ENCODE measurements at regions not wholly inside any gene's neighbourhood (a gene's known extent, or its start where the extent isn't known, plus 50 kb on each side); places are given as distances from the start of the nearest gene placed in this dataset.

DNA sequence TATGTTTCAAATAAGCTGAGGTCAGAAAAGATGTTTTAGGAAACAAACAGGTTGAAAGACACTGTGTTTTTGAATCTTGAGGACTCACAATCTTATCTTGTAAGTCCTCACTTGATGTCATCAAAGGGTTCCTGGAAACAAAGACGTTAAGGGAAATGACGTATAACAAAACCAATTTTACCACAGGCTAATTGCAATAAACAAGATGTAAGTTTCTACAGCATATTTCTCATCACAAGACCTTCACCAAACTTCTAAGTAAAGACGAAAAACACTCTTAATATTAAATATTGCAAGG lies 433.5 kb upstream of the FAT3 start:
- Histone ChIP-seq H3K9me3 (ENCODE audit: control insufficient read depth, insufficient read depth, low read depth, low read length) (no peaks in the 10 kb centered on the region), H3K36me3 (ENCODE audit: control insufficient read depth in 2 of 2, insufficient read depth in 1 of 2, low read length in 2 of 2) (no peaks in the 10 kb centered on the region), H3K27ac (ENCODE audit: extremely low read depth, low read depth, low read length) (no peak overlapping the region), H3K4me3 (ENCODE audit: low read depth, low read length) (no peak overlapping the region), H3K4me1 (ENCODE audit: control insufficient read depth, insufficient read depth, low read length) (no peaks in the 10 kb centered on the region; the same call in 1 of the 2 replicates)
- CTCF ChIA-PET: interaction anchor here (1.3 kb wide), 1 partner anchor 248 kb away, joined by 3 read pairs; no protein-coding TSS in a partner anchor
- TF ChIP-seq ZNF26 (tag by site-specific recombination; IDR thresholded peaks at IDR 0.05): no peak
- POLR2A ChIA-PET: no interaction called here

- CTCF ChIA-PET: interaction anchor here (0.7 to 1.3 kb wide), 2 partner anchors 59 to 248 kb away, joined by 3 to 4 read pairs; no protein-coding TSS in a partner anchor
- no peaks in the 10 kb centered on the region for H3K9me3 ChIP-seq (ENCODE audit: control insufficient read depth, insufficient read depth, low read depth, low read length)
- no peaks in the 10 kb centered on the region; the same call in 1 of the 2 replicates for H3K4me1 ChIP-seq (ENCODE audit: control insufficient read depth, insufficient read depth, low read length)
- H3K36me3 ChIP-seq (ENCODE audit: control insufficient read depth in 2 of 2, insufficient read depth in 1 of 2, low read length in 2 of 2): no peaks in the 10 kb centered on the region
- POLR2A ChIA-PET: no interaction called here
- no peak overlapping the region for H3K27ac ChIP-seq (ENCODE audit: extremely low read depth, low read depth, low read length)
- no peak for TF ChIP-seq ZNF19 (tag by site-specific recombination; IDR thresholded peaks at IDR 0.05; ENCODE audit: low read depth)
- no peak for TF ChIP-seq ZNF146 (tag by site-specific recombination; IDR thresholded peaks at IDR 0.05)
- TF ChIP-seq ZSCAN16 (tag by site-specific recombination; IDR thresholded peaks at IDR 0.05): no peak
- TF ChIP-seq, protein P1, sequence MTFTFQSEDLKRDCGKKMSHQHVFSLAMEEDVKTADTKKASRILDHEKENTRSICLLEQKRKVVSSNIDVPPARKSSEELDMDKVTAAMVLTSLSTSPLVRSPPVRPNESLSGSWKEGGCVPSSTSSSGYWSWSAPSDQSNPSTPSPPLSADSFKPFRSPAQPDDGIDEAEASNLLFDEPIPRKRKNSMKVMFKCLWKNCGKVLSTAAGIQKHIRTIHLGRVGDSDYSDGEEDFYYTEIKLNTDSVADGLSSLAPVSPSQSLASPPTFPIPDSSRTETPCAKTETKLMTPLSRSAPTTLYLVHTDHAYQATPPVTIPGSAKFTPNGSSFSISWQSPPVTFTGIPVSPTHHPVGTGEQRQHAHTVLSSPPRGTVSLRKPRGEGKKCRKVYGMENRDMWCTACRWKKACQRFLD (tag by site-specific recombination; IDR thresholded peaks at IDR 0.05): no peak
- TF ChIP-seq KLF9 (tag by site-specific recombination; IDR thresholded peaks at IDR 0.05; ENCODE audit: low read depth): no peak
- no peak for TF ChIP-seq ZNF707 (tag by site-specific recombination; IDR thresholded peaks at IDR 0.05)
- no peak for TF ChIP-seq MZF1 (tag by site-specific recombination; IDR thresholded peaks at IDR 0.05; ENCODE audit: borderline replicate concordance)
- no peak for TF ChIP-seq AEBP2 (tag by site-specific recombination; IDR thresholded peaks at IDR 0.05; ENCODE audit: borderline replicate concordance)
- no peak for TF ChIP-seq KLF7 (tag by site-specific recombination; IDR thresholded peaks at IDR 0.05; ENCODE audit: borderline replicate concordance)
- TF ChIP-seq, protein P2, sequence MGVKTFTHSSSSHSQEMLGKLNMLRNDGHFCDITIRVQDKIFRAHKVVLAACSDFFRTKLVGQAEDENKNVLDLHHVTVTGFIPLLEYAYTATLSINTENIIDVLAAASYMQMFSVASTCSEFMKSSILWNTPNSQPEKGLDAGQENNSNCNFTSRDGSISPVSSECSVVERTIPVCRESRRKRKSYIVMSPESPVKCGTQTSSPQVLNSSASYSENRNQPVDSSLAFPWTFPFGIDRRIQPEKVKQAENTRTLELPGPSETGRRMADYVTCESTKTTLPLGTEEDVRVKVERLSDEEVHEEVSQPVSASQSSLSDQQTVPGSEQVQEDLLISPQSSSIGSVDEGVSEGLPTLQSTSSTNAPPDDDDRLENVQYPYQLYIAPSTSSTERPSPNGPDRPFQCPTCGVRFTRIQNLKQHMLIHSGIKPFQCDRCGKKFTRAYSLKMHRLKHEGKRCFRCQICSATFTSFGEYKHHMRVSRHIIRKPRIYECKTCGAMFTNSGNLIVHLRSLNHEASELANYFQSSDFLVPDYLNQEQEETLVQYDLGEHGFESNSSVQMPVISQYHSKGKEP (tag by site-specific recombination; IDR thresholded peaks at IDR 0.05): no peak
- no peak for TF ChIP-seq ZSCAN5A (tag by site-specific recombination; IDR thresholded peaks at IDR 0.05)
- TF ChIP-seq ZNF510 (tag by site-specific recombination; IDR thresholded peaks at IDR 0.05; ENCODE audit: insufficient replicate concordance): no peak
- TF ChIP-seq, protein P3, sequence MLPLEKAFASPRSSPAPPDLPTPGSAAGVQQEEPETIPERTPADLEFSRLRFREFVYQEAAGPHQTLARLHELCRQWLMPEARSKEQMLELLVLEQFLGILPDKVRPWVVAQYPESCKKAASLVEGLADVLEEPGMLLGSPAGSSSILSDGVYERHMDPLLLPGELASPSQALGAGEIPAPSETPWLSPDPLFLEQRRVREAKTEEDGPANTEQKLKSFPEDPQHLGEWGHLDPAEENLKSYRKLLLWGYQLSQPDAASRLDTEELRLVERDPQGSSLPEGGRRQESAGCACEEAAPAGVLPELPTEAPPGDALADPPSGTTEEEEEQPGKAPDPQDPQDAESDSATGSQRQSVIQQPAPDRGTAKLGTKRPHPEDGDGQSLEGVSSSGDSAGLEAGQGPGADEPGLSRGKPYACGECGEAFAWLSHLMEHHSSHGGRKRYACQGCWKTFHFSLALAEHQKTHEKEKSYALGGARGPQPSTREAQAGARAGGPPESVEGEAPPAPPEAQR (tag by site-specific recombination; IDR thresholded peaks at IDR 0.05): no peak
- H3K4me3 ChIP-seq (ENCODE audit: low read depth, low read length): no peak overlapping the region
Observed at GRCh38 chr11:91790346-91791170, 434.1 kb upstream of the FAT3 start.
